ENCODE measurements at regions not wholly inside any gene's neighbourhood (a gene's known extent, or its start where the extent isn't known, plus 50 kb on each side); places are given as distances from the start of the nearest gene placed in this dataset.
"Not testable (repeated sequence)": the region's sequence is repeated elsewhere in the genome, so short reads cannot be mapped to it uniquely, and the experiment has no call there.

- H3K27ac Mint-ChIP-seq: no peak overlapping the region
- no peaks in the 10 kb centered on the region for H3K27me3 Mint-ChIP-seq
- H3K4me1 Mint-ChIP-seq (ENCODE audit: low read depth): no peaks in the 10 kb centered on the region
- no peaks in the 10 kb centered on the region for H3K36me3 Mint-ChIP-seq (ENCODE audit: low read depth)
- no peak overlapping the region for H3K4me3 Mint-ChIP-seq
- intact Hi-C loops (cut with micrococcal nuclease): no loop called here
- peaks cover 17% of the 10 kb centered on the region for H3K9me3 Mint-ChIP-seq
These were observed 417.8 kb upstream of the LCORL start for GRCh38 chr4:18439311-18439710.

DNA sequence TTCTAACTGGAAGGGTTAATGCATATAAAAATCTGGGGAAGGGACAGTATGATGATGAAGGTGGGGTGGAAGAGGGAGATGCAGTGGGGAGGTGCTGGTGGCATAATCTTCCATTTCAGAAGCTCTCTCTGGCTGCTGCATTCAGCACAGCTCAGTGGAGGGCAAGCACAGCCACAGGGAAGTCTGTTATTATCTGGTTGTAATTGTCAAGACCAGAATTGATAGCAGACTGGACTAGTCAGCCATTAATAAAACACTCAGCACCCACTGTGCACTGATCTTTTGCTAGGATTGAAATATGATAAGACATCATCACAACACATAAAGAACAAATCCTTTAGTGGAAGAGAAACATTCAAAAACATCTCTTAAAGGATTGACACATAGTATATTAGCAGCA lies 414.2 kb upstream of the LCORL start:
- H3K4me1 Mint-ChIP-seq (ENCODE audit: low read depth): no peaks in the 10 kb centered on the region
- H3K4me3 Mint-ChIP-seq: no peak overlapping the region
- no peaks in the 10 kb centered on the region for H3K36me3 Mint-ChIP-seq (ENCODE audit: low read depth)
- intact Hi-C loops (cut with micrococcal nuclease): no loop called here
- H3K27me3 Mint-ChIP-seq: no peaks in the 10 kb centered on the region
- H3K27ac Mint-ChIP-seq: no peak overlapping the region
- H3K9me3 Mint-ChIP-seq: peaks cover 10% of the 10 kb centered on the region

- Mint-ChIP-seq H3K27ac (no peak overlapping the region), H3K4me3 (no peak overlapping the region), H3K36me3 (ENCODE audit: low read depth) (no peaks in the 10 kb centered on the region), H3K27me3 (no peaks in the 10 kb centered on the region), H3K9me3 (peaks cover 13% of the 10 kb centered on the region), H3K4me1 (ENCODE audit: low read depth) (no peaks in the 10 kb centered on the region)
- intact Hi-C loops (cut with micrococcal nuclease): no loop called here
These were observed 401.1 kb upstream of the LCORL start for GRCh38 chr4:18422685-18423084.

DNA sequence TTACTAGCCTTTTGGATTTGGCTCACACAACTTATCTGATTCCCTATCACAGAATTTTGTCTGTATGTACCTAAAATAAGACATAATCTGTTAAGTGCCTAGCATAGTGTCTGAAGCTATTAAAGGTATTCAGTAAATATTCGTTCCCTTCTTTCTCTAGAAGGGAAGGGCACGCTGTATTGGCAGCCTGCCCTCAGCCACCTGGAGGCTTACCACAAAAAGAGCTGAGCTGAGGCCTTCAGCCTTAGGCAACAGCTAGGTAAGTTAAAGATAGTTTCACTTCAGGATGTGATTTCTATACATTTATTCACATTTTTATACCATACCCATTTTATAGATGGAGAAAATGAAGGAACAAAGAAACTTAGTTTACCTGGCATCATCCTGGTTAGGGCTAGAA lies 400.0 kb upstream of the LCORL start:
- Mint-ChIP-seq H3K27ac (no peak overlapping the region), H3K4me3 (no peak overlapping the region), H3K9me3 (peaks cover 25% of the 10 kb centered on the region), H3K4me1 (ENCODE audit: low read depth) (no peaks in the 10 kb centered on the region), H3K36me3 (ENCODE audit: low read depth) (no peaks in the 10 kb centered on the region), H3K27me3 (no peaks in the 10 kb centered on the region)
- intact Hi-C loops (cut with micrococcal nuclease): no loop called here

DNA sequence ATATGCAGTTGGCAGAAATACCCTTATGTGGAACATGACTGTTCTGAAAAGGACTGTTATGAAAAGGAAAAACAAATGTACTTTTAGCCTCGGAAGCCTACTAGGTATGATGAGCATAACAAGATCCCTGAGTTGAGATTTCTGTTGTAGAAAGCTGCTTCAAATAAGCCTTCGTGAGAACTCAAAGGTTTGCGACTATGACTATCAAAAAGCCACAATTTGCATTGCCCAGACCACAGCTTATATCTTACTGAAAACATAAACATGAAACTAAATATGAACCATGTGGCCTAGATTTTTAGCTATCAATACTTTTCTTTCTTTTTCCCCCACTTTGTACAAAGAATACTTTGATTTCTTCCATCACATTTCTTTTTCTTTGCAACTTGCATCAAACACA lies 398.2 kb upstream of the LCORL start:
- Mint-ChIP-seq H3K36me3 (ENCODE audit: low read depth) (no peaks in the 10 kb centered on the region), H3K27me3 (no peaks in the 10 kb centered on the region), H3K9me3 (peaks cover 37% of the 10 kb centered on the region), H3K27ac (no peak overlapping the region), H3K4me3 (no peak overlapping the region), H3K4me1 (ENCODE audit: low read depth) (no peaks in the 10 kb centered on the region)
- intact Hi-C loops (cut with micrococcal nuclease): no loop called here

GRCh38 chr4:18418195-18418898 lies 396.8 kb upstream of the LCORL start:
- H3K27ac Mint-ChIP-seq; H3K36me3 Mint-ChIP-seq (ENCODE audit: low read depth); H3K4me1 Mint-ChIP-seq (ENCODE audit: low read depth); H3K27me3 Mint-ChIP-seq; intact Hi-C loops (cut with micrococcal nuclease): not testable (repeated sequence)
- peak overlapping the region; percentile 58 for H3K4me3 Mint-ChIP-seq
- H3K9me3 Mint-ChIP-seq: peaks cover 33% of the 10 kb centered on the region

- intact Hi-C loops (cut with micrococcal nuclease); H3K27ac Mint-ChIP-seq; H3K4me3 Mint-ChIP-seq; H3K4me1 Mint-ChIP-seq (ENCODE audit: low read depth); H3K36me3 Mint-ChIP-seq (ENCODE audit: low read depth); H3K27me3 Mint-ChIP-seq: not testable (repeated sequence)
- H3K9me3 Mint-ChIP-seq: peaks cover 26% of the 10 kb centered on the region
These were observed 396.1 kb upstream of the LCORL start for GRCh38 chr4:18417651-18418050.

GRCh38 chr4:18406264-18406663 lies 384.7 kb upstream of the LCORL start:
- H3K4me3 Mint-ChIP-seq: no peak overlapping the region
- H3K4me1 Mint-ChIP-seq (ENCODE audit: low read depth): no peaks in the 10 kb centered on the region
- intact Hi-C loops (cut with micrococcal nuclease): no loop called here

DNA sequence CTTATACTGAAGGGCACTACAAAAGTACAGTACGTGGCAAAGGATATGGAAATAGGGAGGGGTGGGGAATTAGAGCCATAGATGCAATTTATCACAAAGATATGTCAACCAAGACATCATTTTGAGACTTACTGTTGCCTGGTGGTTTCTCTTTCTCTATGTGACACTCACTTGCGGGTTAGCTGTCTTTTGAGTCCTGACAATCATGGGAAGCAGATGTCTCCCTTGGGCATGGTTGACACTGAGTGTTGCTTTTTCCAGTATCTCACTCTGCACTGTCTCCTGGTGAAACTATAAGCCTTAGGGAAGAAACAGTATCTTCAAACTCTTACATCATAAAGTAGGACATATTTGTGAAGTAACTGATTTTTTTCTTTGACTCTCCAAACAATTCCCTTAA lies 383.5 kb upstream of the LCORL start:
- intact Hi-C loops (cut with micrococcal nuclease): no loop called here
- no peak overlapping the region for H3K4me3 Mint-ChIP-seq
- no peak overlapping the region for H3K27ac Mint-ChIP-seq
- H3K27me3 Mint-ChIP-seq: no peaks in the 10 kb centered on the region
- no peaks in the 10 kb centered on the region for H3K36me3 Mint-ChIP-seq (ENCODE audit: low read depth)
- no peaks in the 10 kb centered on the region for H3K4me1 Mint-ChIP-seq (ENCODE audit: low read depth)
- H3K9me3 Mint-ChIP-seq: no peaks in the 10 kb centered on the region

More at GRCh38 chr4:18406264-18406663, 384.7 kb upstream of the LCORL start:
- H3K27me3 Mint-ChIP-seq: no peaks in the 10 kb centered on the region
- no peaks in the 10 kb centered on the region for H3K36me3 Mint-ChIP-seq (ENCODE audit: low read depth)
- H3K27ac Mint-ChIP-seq: no peak overlapping the region
- no peaks in the 10 kb centered on the region for H3K9me3 Mint-ChIP-seq

DNA sequence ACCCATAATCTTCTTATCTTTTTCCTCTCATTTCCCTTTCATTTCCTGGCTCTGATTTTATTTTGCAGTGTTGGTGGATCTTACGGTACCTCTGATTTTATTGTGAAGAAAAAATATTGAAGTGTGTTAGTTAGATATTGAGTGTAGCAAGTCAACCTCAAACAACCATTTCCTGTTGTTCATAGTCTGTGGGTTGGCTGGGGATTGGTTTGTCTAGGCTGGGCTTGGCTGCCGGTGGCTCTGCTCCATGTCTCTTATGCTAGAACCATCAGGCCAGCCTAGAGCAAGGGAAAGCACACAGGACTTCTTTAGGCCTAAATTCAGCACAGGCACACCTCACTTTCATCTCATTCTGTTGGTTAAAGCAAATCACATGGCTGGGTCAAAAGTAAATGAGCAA lies 383.1 kb upstream of the LCORL start:
- Mint-ChIP-seq H3K27ac (no peak overlapping the region), H3K9me3 (no peaks in the 10 kb centered on the region), H3K4me3 (no peak overlapping the region), H3K36me3 (ENCODE audit: low read depth) (no peaks in the 10 kb centered on the region), H3K4me1 (ENCODE audit: low read depth) (no peaks in the 10 kb centered on the region), H3K27me3 (no peaks in the 10 kb centered on the region)
- intact Hi-C loops (cut with micrococcal nuclease): no loop called here

DNA sequence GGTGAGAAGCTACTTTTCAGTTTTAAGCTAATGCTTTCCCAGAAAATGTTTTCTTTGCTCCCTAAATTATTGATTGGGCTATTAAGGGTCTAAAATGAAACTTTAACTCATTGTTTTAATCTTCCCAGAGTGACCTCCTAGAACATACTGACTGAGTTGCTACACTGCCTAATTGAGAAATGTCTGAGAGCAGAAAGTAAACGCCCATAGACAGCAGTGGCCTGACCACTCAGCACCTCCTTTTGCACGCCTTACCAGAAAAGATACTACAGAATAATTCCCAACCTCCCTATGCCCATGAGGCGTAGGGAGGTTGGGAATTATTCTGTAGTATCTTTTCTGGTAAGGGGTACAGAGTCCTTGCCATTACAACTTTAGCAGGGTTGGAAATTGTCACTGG lies 381.8 kb upstream of the LCORL start:
- Mint-ChIP-seq H3K27me3 (no peaks in the 10 kb centered on the region), H3K36me3 (ENCODE audit: low read depth) (no peaks in the 10 kb centered on the region), H3K27ac (no peak overlapping the region), H3K9me3 (no peaks in the 10 kb centered on the region), H3K4me1 (ENCODE audit: low read depth) (no peaks in the 10 kb centered on the region), H3K4me3 (no peak overlapping the region)
- intact Hi-C loops (cut with micrococcal nuclease): no loop called here

GRCh38 chr4:18401868-18402267 lies 380.3 kb upstream of the LCORL start:
- Mint-ChIP-seq H3K36me3 (ENCODE audit: low read depth) (no peaks in the 10 kb centered on the region), H3K4me1 (ENCODE audit: low read depth) (no peaks in the 10 kb centered on the region), H3K4me3 (no peak overlapping the region), H3K27ac (no peak overlapping the region), H3K9me3 (no peaks in the 10 kb centered on the region), H3K27me3 (no peaks in the 10 kb centered on the region)
- intact Hi-C loops (cut with micrococcal nuclease): no loop called here

DNA sequence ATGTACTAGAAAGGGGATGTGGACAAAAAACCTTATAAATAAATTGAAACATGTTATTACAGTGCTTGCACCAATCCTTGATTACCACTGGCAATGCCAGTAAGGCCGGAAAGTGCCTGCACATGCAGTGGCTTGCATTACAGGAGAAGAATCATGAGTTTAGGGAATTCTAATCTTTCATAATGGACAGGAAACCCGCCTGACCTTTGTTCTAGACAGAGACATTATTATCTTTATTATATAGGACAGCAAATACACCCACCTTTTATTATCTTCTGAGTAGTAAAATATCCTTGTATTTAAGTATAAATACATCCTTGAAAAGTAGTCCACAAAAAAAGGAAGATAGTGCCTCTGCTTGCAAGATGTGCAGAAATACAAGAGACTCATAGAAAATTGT lies 379.9 kb upstream of the LCORL start:
- Mint-ChIP-seq H3K4me3 (no peak overlapping the region), H3K27me3 (no peaks in the 10 kb centered on the region), H3K9me3 (no peaks in the 10 kb centered on the region), H3K27ac (no peak overlapping the region), H3K36me3 (ENCODE audit: low read depth) (no peaks in the 10 kb centered on the region), H3K4me1 (ENCODE audit: low read depth) (no peaks in the 10 kb centered on the region)
- intact Hi-C loops (cut with micrococcal nuclease): no loop called here

GRCh38 chr4:18398661-18399060 lies 377.1 kb upstream of the LCORL start:
- Mint-ChIP-seq H3K27ac (no peak overlapping the region), H3K4me3 (no peak overlapping the region), H3K36me3 (ENCODE audit: low read depth) (no peaks in the 10 kb centered on the region), H3K27me3 (no peaks in the 10 kb centered on the region), H3K9me3 (no peaks in the 10 kb centered on the region), H3K4me1 (ENCODE audit: low read depth) (no peaks in the 10 kb centered on the region)
- intact Hi-C loops (cut with micrococcal nuclease): no loop called here

DNA sequence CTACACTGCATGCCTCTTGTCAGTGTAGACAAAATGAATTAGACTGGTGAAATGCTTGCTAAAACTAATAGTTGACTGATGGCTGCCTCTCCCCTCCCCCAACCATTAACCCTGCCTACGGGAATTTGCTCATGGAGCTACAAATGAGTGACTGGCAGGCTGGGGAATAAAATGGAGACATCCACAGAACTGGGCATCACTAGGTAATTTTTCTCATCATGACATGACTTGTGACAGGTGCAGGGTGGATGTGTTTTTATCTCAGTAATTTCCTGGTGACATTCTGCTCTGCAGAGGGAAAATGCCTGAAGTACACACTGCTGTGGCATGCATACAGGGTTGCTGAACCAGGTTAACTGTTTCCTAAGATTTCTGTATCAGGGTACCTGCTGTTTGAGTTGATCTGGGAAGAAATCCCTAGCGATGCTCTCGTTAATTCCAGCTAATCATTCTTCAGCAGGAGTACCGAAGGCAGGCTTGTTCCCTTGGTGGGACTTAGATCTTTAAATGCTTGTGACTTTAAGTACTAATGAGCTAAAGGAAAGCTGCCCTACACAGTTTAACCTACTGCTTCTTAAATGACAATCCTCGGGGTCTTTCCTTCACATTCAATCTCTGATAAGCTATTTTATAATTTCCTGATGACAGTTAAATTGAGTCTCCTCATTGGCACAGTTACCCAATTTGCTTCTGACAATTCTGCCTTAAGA lies 376.3 kb upstream of the LCORL start:
- H3K4me1 Mint-ChIP-seq (ENCODE audit: low read depth): no peaks in the 10 kb centered on the region
- no peaks in the 10 kb centered on the region for H3K27me3 Mint-ChIP-seq
- no peaks in the 10 kb centered on the region for H3K36me3 Mint-ChIP-seq (ENCODE audit: low read depth)
- no peak overlapping the region for H3K27ac Mint-ChIP-seq
- no peaks in the 10 kb centered on the region for H3K9me3 Mint-ChIP-seq
- H3K4me3 Mint-ChIP-seq: no peak overlapping the region
- intact Hi-C loops (cut with micrococcal nuclease): no loop called here

Measured in dendritic cell treated with granulocyte-macrophage colony-stimulating factor and Interleukin-4, amounts not matched to agents 40 ng/mL and 50 ng/mL, for 4 days (primary cell).